CD14-positive monocyte (primary cell): ENCODE measurements at regions not wholly inside any gene's neighbourhood (a gene's known extent, or its start where the extent isn't known, plus 50 kb on each side); places are given as distances from the start of the nearest gene placed in this dataset.

Source experiments
- DNase-seq, 3 donors: peaks; one replicate each; pipeline ENCODE4 v3.0.0-alpha.2; 2011 to 2022
- H2AFZ ChIP-seq: 2 replicates; pipeline ENCODE4 v1.6.0; 2012; ENCODE audit warnings: mild to moderate bottlenecking, low read depth, low read length, inconsistent platforms; ENCODE audit not compliant: insufficient read depth, poor library complexity, severe bottlenecking
- H3K27ac ChIP-seq, 2 donors: 1 replicate in 1 of 2; 2 replicates in 1 of 2; pipeline ENCODE4 v1.5.1; 2012 to 2013; ENCODE audit warnings: low read length in 2 of 2, control low read depth in 1 of 2, inconsistent platforms in 1 of 2, low read depth in 1 of 2, mild to moderate bottlenecking in 1 of 2
- H3K27me3 ChIP-seq, 2 donors: one replicate each; pipeline versions ENCODE4 v1.6.0 to v1.6.1; 2011 to 2013; ENCODE audit warnings: low read length in 2 of 2; ENCODE audit not compliant: control insufficient read depth in 2 of 2, insufficient read depth in 2 of 2
- H3K36me3 ChIP-seq, 2 donors: replicated peaks in 1 of 2; 1 replicate in 1 of 2; 2 replicates in 1 of 2; pipeline versions ENCODE4 v1.5.1 to v1.6.1; 2012 to 2013; ENCODE audit warnings: low read length in 2 of 2, control low read depth in 1 of 2, inconsistent platforms in 1 of 2, mild to moderate bottlenecking in 1 of 2; ENCODE audit not compliant: insufficient read depth in 2 of 2, control insufficient read depth in 1 of 2
- H3K4me1 ChIP-seq, 2 donors: 1 replicate in 1 of 2; 2 replicates in 1 of 2; pipeline versions ENCODE4 v1.5.1 to v1.6.1; 2012 to 2013; ENCODE audit warnings: low read length in 2 of 2, control low read depth in 1 of 2, inconsistent platforms in 1 of 2, mild to moderate bottlenecking in 1 of 2, moderate library complexity in 1 of 2; ENCODE audit not compliant: insufficient read depth in 2 of 2, control insufficient read depth in 1 of 2
- H3K4me2 ChIP-seq: replicated peaks from 2 replicates; pipeline ENCODE3; 2012; ENCODE audit warnings: low read length, moderate library complexity, mild to moderate bottlenecking; ENCODE audit not compliant: poor library complexity, severe bottlenecking; ENCODE audit errors: extremely low read depth
- H3K4me3 ChIP-seq, 3 experiments: fragments of 200-600 bp in 1 of 3; sonication (generic) in 1 of 3; replicated peaks in 1 of 3; 1 replicate in 2 of 3; 2 replicates in 1 of 3; pipeline ENCODE4 v1.5.1; 2011 to 2013; ENCODE audit warnings: low read length in 3 of 3, mild to moderate bottlenecking in 3 of 3, control low read depth in 2 of 3, low read depth in 2 of 3, inconsistent platforms in 1 of 3, moderate library complexity in 1 of 3
- H3K79me2 ChIP-seq: 2 replicates; pipeline ENCODE4 v1.6.0; 2012; ENCODE audit warnings: mild to moderate bottlenecking, control low read depth, inconsistent platforms, low read length, moderate library complexity; ENCODE audit not compliant: insufficient read depth
- H3K9ac ChIP-seq: 2 replicates; pipeline ENCODE4 v1.6.0; 2017; ENCODE audit warnings: low read length, mild to moderate bottlenecking; ENCODE audit not compliant: insufficient read depth, poor library complexity, severe bottlenecking
- H3K9me3 ChIP-seq, 2 donors: replicated peaks in 1 of 2; 1 replicate in 1 of 2; 2 replicates in 1 of 2; pipeline versions ENCODE4 v1.5.1 to v1.6.1; 2012 to 2013; ENCODE audit warnings: low read length in 2 of 2, control low read depth in 1 of 2; ENCODE audit not compliant: control insufficient read depth in 1 of 2, insufficient read depth in 1 of 2
- H4K20me1 ChIP-seq: 2 replicates; pipeline ENCODE4 v1.6.0; 2012; ENCODE audit warnings: mild to moderate bottlenecking, low read length, control low read depth, moderate library complexity; ENCODE audit not compliant: insufficient read depth
- H3K27ac Mint-ChIP-seq, 7 donors: one replicate each; pipeline ENCODE4 v1.8.0; 2020; ENCODE audit warnings: mild to moderate bottlenecking in 7 of 7, mixed read lengths in 7 of 7, moderate library complexity in 6 of 7, inconsistent platforms in 2 of 7
- H3K27me3 Mint-ChIP-seq, 3 donors: one replicate each; pipeline ENCODE4 v1.8.0; 2021 to 2022; ENCODE audit warnings: low read depth in 3 of 3, mild to moderate bottlenecking in 3 of 3, mixed read lengths in 3 of 3, moderate library complexity in 3 of 3, inconsistent platforms in 1 of 3
- H3K36me3 Mint-ChIP-seq, 2 donors: one replicate each; pipeline ENCODE4 v1.8.0; 2020; ENCODE audit warnings: mixed read lengths in 2 of 2, inconsistent platforms in 1 of 2, mild to moderate bottlenecking in 1 of 2
- H3K4me1 Mint-ChIP-seq: one replicate; pipeline ENCODE4 v1.8.0; 2020; ENCODE audit warnings: mild to moderate bottlenecking, mixed read lengths
- H3K4me3 Mint-ChIP-seq, 2 donors: one replicate each; pipeline ENCODE4 v1.8.0; 2020; ENCODE audit warnings: mild to moderate bottlenecking in 2 of 2, mixed read lengths in 2 of 2, moderate library complexity in 1 of 2
- H3K9me3 Mint-ChIP-seq, 7 donors: one replicate each; pipeline ENCODE4 v1.8.0; 2020 to 2022; ENCODE audit warnings: mixed read lengths in 7 of 7, mild to moderate bottlenecking in 6 of 7, moderate library complexity in 6 of 7, inconsistent platforms in 2 of 7
- CTCF ChIP-seq: fragments of 200-600 bp; IDR thresholded peaks from one replicate; pipeline ENCODE4 v1.8.0; 2022; ENCODE audit warnings: antibody characterized with exemption, mild to moderate bottlenecking
- WGBS: methylation state at CpG from one replicate; pipeline ENCODE4 v1.1.5; 2013; ENCODE audit warnings: missing lambda C conversion rate; ENCODE audit not compliant: insufficient coverage; 5-methylcytosine and 5-hydroxymethylcytosine counted together
- intact Hi-C, 2 donors: fragments of 100-400 bp; cut with micrococcal nuclease; formaldehyde crosslinking; loops; one replicate each; pipeline versions ENCODE4 v1.15.0 to v1.15.1; 2023

- DNase-seq, result no peak
- Mint-ChIP-seq H3K27me3 (peaks cover 0 to 5% (median 5%) of the 10 kb centered on the region in 3 donors), H3K4me3 (no peak overlapping the region), H3K27ac (no peak overlapping the region), H3K36me3 (no peaks in the 10 kb centered on the region), H3K4me1 (no peaks in the 10 kb centered on the region), H3K9me3 (peaks cover 0 to 5% (median 0%) of the 10 kb centered on the region in 7 donors)
- Histone ChIP-seq H4K20me1 (no peaks in the 10 kb centered on the region), H3K79me2 (no peaks in the 10 kb centered on the region), H3K4me3 (no peak overlapping the region), H3K27me3 (no peaks in the 10 kb centered on the region), H3K4me2 (no peak overlapping the region), H3K9ac (no peak overlapping the region), H3K27ac (no peak overlapping the region), H3K36me3 (no peaks in the 10 kb centered on the region), H2AFZ (no peak overlapping the region), H3K4me1 (no peaks in the 10 kb centered on the region), H3K9me3 (no peaks in the 10 kb centered on the region)
- intact Hi-C loops, result no loop called here
- no peak for TF ChIP-seq CTCF
- WGBS, result 94% methylated on average over 3 of the region's 5 CpGs
Measured at GRCh38 chr2:16076911-16077310, 136.6 kb downstream of the MYCN start.

GRCh38 chr2:16075045-16076012 is 135.0 kb downstream of the MYCN start:
- intact Hi-C loops, result no loop called here
- no peak overlapping the region for H3K4me3 Mint-ChIP-seq
- Histone ChIP-seq H3K36me3 (no peaks in the 10 kb centered on the region), H3K9me3 (no peaks in the 10 kb centered on the region), H4K20me1 (no peaks in the 10 kb centered on the region), H3K9ac (no peak overlapping the region), H3K27me3 (no peaks in the 10 kb centered on the region), H3K4me3 (no peak overlapping the region), H3K4me1 (no peaks in the 10 kb centered on the region), H3K4me2 (no peak overlapping the region), H3K79me2 (no peaks in the 10 kb centered on the region), H2AFZ (no peak overlapping the region), H3K27ac (no peak overlapping the region)
- peaks cover 0 to 5% (median 0%) of the 10 kb centered on the region in 7 donors for H3K9me3 Mint-ChIP-seq
- WGBS, result 100% methylated on average over 1 of the region's 9 CpGs
- H3K4me1 Mint-ChIP-seq, result no peaks in the 10 kb centered on the region
- H3K36me3 Mint-ChIP-seq, result no peaks in the 10 kb centered on the region
- DNase-seq, result no peak
- TF ChIP-seq CTCF, result no peak
- H3K27me3 Mint-ChIP-seq, result peaks cover 0 to 7% (median 4%) of the 10 kb centered on the region in 3 donors
- no peak overlapping the region for H3K27ac Mint-ChIP-seq
